A549 (cell line): ENCODE measurements at regions not wholly inside any gene's neighbourhood (a gene's known extent, or its start where the extent isn't known, plus 50 kb on each side); places are given as distances from the start of the nearest gene placed in this dataset.

ENCODE experiments used
- ATAC-seq, 2 experiments: fragments of 200-7000 bp in 1 of 2; fragments of >200 bp in 1 of 2; cut with Nextera tagmentation in 1 of 2; cut with Tn5 transposase in 1 of 2; 3 replicates each; pipeline versions ENCODE4 v1.8.0 to v1.9.1; 2018 to 2020; ENCODE audit warnings: mild to moderate bottlenecking in 1 of 2, moderate library complexity in 1 of 2
- CTCF ChIA-PET: fragments of 300-600 bp; sonication (Branson Sonifier 250); formaldehyde crosslinking; extraction: SDS; loops from one replicate; lab custom pipeline; 2021; ENCODE audit warnings: antibody characterized with exemption, inconsistent platforms; lab: Yijun Ruan, JAX
- POLR2A ChIA-PET: fragments of 350-600 bp; formaldehyde crosslinking; extraction: SDS; loops from one replicate; lab custom pipeline; 2021; ENCODE audit warnings: antibody characterized with exemption, inconsistent platforms; lab: Yijun Ruan, JAX
- DNase-seq, 2 experiments: peaks; one replicate each; pipeline versions ENCODE4 v3.0.0 to v3.0.0-alpha.2; 2011 to 2016; ENCODE audit warnings: low read depth in 1 of 2, low spot score in 1 of 2
- FAIRE-seq: peaks from 2 replicates; lab custom pipeline; 2011; peaks lifted over from hg19 to GRCh38; lab: Jason Lieb, UNC
- H3K27ac ChIP-seq, 2 experiments: fragments of >200 bp; sonication (Bioruptor Twin); formaldehyde crosslinking; 3 replicates each; pipeline ENCODE4 v1.5.1; 2016 to 2017
- H3K4me1 ChIP-seq: fragments of >200 bp; sonication (Bioruptor Twin); formaldehyde crosslinking; 3 replicates; pipeline ENCODE4 v1.6.1; 2016
- H3K4me2 ChIP-seq: fragments of >200 bp; sonication (Bioruptor Twin); formaldehyde crosslinking; 3 replicates; pipeline ENCODE4 v1.6.1; 2016
- H3K4me3 ChIP-seq: fragments of >200 bp; sonication (Bioruptor Twin); formaldehyde crosslinking; 3 replicates; pipeline ENCODE4 v1.5.1; 2016
- H3K9me3 ChIP-seq: fragments of >200 bp; sonication (Bioruptor Twin); formaldehyde crosslinking; 3 replicates; pipeline ENCODE4 v1.6.1; 2016
- CBX2 ChIP-seq: fragments of 200-600 bp; sonication (generic); IDR thresholded peaks from 2 replicates; pipeline ENCODE4 v1.6.1; 2016; ENCODE audit warnings: low read depth, mild to moderate bottlenecking, borderline replicate concordance
- CBX8 ChIP-seq: fragments of 200-600 bp; sonication (generic); IDR thresholded peaks from 2 replicates; pipeline ENCODE4 v1.6.1; 2016
- CTCF ChIP-seq: fragments of >200 bp; sonication (Bioruptor Twin); formaldehyde crosslinking; IDR thresholded peaks from 3 replicates; pipeline ENCODE4 v1.5.1; 2016
- E2F6 ChIP-seq: IDR thresholded peaks from 2 replicates; pipeline ENCODE4 v1.6.1; 2012; ENCODE audit warnings: low read depth, borderline replicate concordance
- EHF ChIP-seq: fragments of 250-450 bp; sonication (Bioruptor Pico); IDR thresholded peaks from 2 replicates; pipeline ENCODE4 v1.5.0; 2020; ENCODE audit warnings: mild to moderate bottlenecking
- EP300 ChIP-seq, 2 experiments: fragments of >200 bp; sonication (Bioruptor Twin); formaldehyde crosslinking; IDR thresholded peaks; 2 replicates in 1 of 2; 3 replicates in 1 of 2; pipeline ENCODE4 v1.6.1; 2016 to 2017
- ESRRA ChIP-seq: fragments of 150-350 bp; IDR thresholded peaks from 2 replicates; pipeline ENCODE4 v1.6.1; 2014; ENCODE audit warnings: mild to moderate bottlenecking, low read length, borderline replicate concordance
- FOSL2 ChIP-seq, 2 experiments: fragments of 450-650 bp in 1 of 2; fragments of >200 bp in 1 of 2; sonication (Bioruptor Twin) in 1 of 2; formaldehyde crosslinking; IDR thresholded peaks; 2 replicates each; pipeline versions ENCODE4 v1.5.0 to v1.6.1; 2016 to 2020; ENCODE audit warnings: mild to moderate bottlenecking in 1 of 2, moderate library complexity in 1 of 2
- GATA3 ChIP-seq: IDR thresholded peaks from 2 replicates; pipeline ENCODE4 v1.6.1; 2012; ENCODE audit warnings: borderline replicate concordance
- HDAC2 ChIP-seq: fragments of 200-600 bp; sonication (generic); IDR thresholded peaks from 2 replicates; pipeline ENCODE4 v1.6.1; 2016
- HEYL ChIP-seq: fragments of 250-450 bp; sonication (Bioruptor Pico); IDR thresholded peaks from 2 replicates; pipeline ENCODE4 v1.8.0; 2021; ENCODE audit warnings: mild to moderate bottlenecking, moderate library complexity
- HOXA7 ChIP-seq: fragments of 250-450 bp; sonication (Bioruptor Pico); IDR thresholded peaks from 2 replicates; pipeline ENCODE4 v1.5.0; 2020; ENCODE audit warnings: mild to moderate bottlenecking, moderate library complexity
- HOXB13 ChIP-seq: fragments of 250-450 bp; sonication (Bioruptor Pico); IDR thresholded peaks from 2 replicates; pipeline ENCODE4 v1.5.0; 2020; ENCODE audit warnings: low read depth, mild to moderate bottlenecking, moderate library complexity
- JUNB ChIP-seq: fragments of >200 bp; sonication (Bioruptor Twin); formaldehyde crosslinking; IDR thresholded peaks from 2 replicates; pipeline ENCODE4 v1.6.1; 2016
- KDM5A ChIP-seq: fragments of 200-600 bp; sonication (generic); IDR thresholded peaks from 2 replicates; pipeline ENCODE4 v1.6.1; 2016; ENCODE audit warnings: antibody characterized with exemption, mild to moderate bottlenecking
- NFE2L2 ChIP-seq: fragments of 150-350 bp; conservative IDR thresholded peaks from 2 replicates; pipeline ENCODE4 v1.6.1; 2014; ENCODE audit warnings: low read length
- NPAS2 ChIP-seq: fragments of 250-450 bp; sonication (Bioruptor Pico); IDR thresholded peaks from 2 replicates; pipeline ENCODE4 v1.8.0; 2022; ENCODE audit warnings: mild to moderate bottlenecking, moderate library complexity, borderline replicate concordance
- POLR2AphosphoS2 ChIP-seq: conservative IDR thresholded peaks from 2 replicates; pipeline ENCODE4 v1.6.1; 2012; ENCODE audit warnings: low read length, improper control_type of control experiment, inconsistent platforms
- RNF2 ChIP-seq: fragments of 200-600 bp; sonication (generic); IDR thresholded peaks from 2 replicates; pipeline ENCODE4 v1.6.1; 2016; ENCODE audit warnings: low read depth, mild to moderate bottlenecking, antibody characterized with exemption, moderate library complexity, borderline replicate concordance
- SREBF2 ChIP-seq: fragments of 450-650 bp; IDR thresholded peaks from 2 replicates; pipeline ENCODE4 v1.6.1; 2014; ENCODE audit warnings: mild to moderate bottlenecking, moderate library complexity
- WGBS: methylation state at CpG from one replicate; pipeline ENCODE4 v1.1.6; 2017; ENCODE audit errors: missing lambda C conversion rate; 5-methylcytosine and 5-hydroxymethylcytosine counted together
- TF ChIP-seq, protein P1 (sequence below): fragments of 250-450 bp; sonication (Bioruptor Pico); IDR thresholded peaks from 2 replicates; pipeline ENCODE4 v1.5.0; 2020; ENCODE audit warnings: low read depth, mild to moderate bottlenecking, moderate library complexity
- TF ChIP-seq, protein P2 (sequence below): IDR thresholded peaks from 2 replicates; pipeline ENCODE4 v1.6.1; 2012

GRCh38 chr1:59028048-59028447, 244.2 kb upstream of the JUN start:
- WGBS = 95% methylated on average over 3 of the region's 3 CpGs
- H3K4me3 ChIP-seq = no peak overlapping the region
- no peak for FAIRE-seq
- ChIA-PET POLR2A (no interaction called here), CTCF (no interaction called here)
- no peaks in the 10 kb centered on the region for H3K9me3 ChIP-seq
- TF ChIP-seq CBX2 (no peak), HEYL (CRISPR knock-in tag) (no peak), NFE2L2 (no peak), RNF2 (no peak), EHF (CRISPR knock-in tag) (no peak), POLR2AphosphoS2 (no peak), E2F6 (no peak), HOXB13 (CRISPR knock-in tag) (no peak), ESRRA (no peak), FOSL2 (IDR thresholded peaks at IDR 0.05) (no peak), FOSL2 (CRISPR knock-in tag; IDR thresholded peaks at IDR 0.05) (no peak), EP300 (IDR thresholded peaks at IDR 0.05) (no peak), NPAS2 (CRISPR knock-in tag) (no peak), CTCF (no peak), JUNB (no peak), HOXA7 (CRISPR knock-in tag) (no peak), HDAC2 (no peak), SREBF2 (no peak)
- TF ChIP-seq, protein P1, sequence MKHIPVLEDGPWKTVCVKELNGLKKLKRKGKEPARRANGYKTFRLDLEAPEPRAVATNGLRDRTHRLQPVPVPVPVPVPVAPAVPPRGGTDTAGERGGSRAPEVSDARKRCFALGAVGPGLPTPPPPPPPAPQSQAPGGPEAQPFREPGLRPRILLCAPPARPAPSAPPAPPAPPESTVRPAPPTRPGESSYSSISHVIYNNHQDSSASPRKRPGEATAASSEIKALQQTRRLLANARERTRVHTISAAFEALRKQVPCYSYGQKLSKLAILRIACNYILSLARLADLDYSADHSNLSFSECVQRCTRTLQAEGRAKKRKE (CRISPR knock-in tag) = no peak
- TF ChIP-seq, protein P2, sequence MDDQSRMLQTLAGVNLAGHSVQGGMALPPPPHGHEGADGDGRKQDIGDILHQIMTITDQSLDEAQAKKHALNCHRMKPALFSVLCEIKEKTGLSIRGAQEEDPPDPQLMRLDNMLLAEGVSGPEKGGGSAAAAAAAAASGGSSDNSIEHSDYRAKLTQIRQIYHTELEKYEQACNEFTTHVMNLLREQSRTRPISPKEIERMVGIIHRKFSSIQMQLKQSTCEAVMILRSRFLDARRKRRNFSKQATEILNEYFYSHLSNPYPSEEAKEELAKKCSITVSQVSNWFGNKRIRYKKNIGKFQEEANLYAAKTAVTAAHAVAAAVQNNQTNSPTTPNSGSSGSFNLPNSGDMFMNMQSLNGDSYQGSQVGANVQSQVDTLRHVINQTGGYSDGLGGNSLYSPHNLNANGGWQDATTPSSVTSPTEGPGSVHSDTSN = no peak
- no peak for ATAC-seq
- H3K27ac ChIP-seq = 0 out of 6 replicates have a peak overlapping the region, but pooled peaks of 1 of the 2 experiments have one; percentile 2
- H3K4me2 ChIP-seq = no peak overlapping the region
- H3K4me1 ChIP-seq = peaks cover 19% of the 10 kb centered on the region
- no peak for DNase-seq

- peaks cover 19% of the 10 kb centered on the region for H3K4me1 ChIP-seq
- peak overlapping the region; percentile 21; the same call in 1 of the 3 replicates for H3K4me2 ChIP-seq
- POLR2A ChIA-PET = no interaction called here
- H3K27ac ChIP-seq = peak overlapping the region; percentile 21 to 77; a peak in 3 of 6 replicates
- CTCF ChIA-PET = no interaction called here
- FAIRE-seq (no peak), ATAC-seq (peak in 1 of 2 experiments; percentile 73; a peak in 4 of 6 replicates), DNase-seq (peak in 1 of 2 experiments; percentile 16)
- TF ChIP-seq SREBF2 (no peak), KDM5A (no peak), CBX8 (no peak), GATA3 (peak; percentile 61; the same call in 1 of the 2 replicates)
- H3K9me3 ChIP-seq = no peaks in the 10 kb centered on the region
- 71% methylated on average over 5 of the region's 5 CpGs for WGBS
- H3K4me3 ChIP-seq = no peak overlapping the region
Observed at GRCh38 chr1:59029411-59030167, 245.7 kb upstream of the JUN start.
